GM18498 (cell line): ENCODE measurements at regions not wholly inside any gene's neighbourhood (a gene's known extent, or its start where the extent isn't known, plus 50 kb on each side); places are given as distances from the start of the nearest gene placed in this dataset.

ENCODE experiments used
- ATAC-seq: cut with Tn5 transposase; IDR thresholded peaks from one replicate; pipeline ENCODE4 v1.9.1; 2021; ENCODE audit warnings: mild to moderate bottlenecking, moderate library complexity; ENCODE audit not compliant: unreplicated experiment

DNA sequence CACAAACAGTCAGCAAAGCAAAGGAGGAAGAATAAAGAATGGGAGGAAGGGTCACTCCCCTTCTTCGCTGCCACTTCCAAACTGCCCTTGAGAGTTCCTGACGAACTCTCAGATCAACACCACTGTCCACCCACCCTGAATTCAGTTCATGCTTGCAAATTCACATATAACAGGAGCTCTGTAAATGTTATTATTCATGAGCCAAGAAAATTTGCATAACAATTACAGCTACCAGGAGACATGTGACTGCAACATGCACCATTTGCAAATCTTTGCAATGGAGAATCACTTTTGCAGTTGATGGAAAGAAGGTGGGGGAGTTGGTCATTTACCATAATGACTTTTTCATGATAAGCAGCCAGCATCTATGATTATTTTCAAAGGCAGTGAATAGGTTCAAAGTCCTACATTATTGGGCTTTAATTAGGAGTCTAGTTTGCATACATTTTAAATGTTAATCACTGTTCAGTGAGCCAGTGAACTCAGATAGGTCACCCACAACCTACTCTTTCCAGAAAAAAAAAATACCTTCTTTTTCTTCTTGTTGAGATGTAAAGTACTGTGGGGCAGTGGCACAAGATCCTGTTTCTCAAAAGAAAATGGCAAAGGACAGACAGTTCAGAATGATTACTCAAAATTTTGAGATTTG is 149.7 kb downstream of the CAAP1 start:
- ATAC-seq, result no peak

DNA sequence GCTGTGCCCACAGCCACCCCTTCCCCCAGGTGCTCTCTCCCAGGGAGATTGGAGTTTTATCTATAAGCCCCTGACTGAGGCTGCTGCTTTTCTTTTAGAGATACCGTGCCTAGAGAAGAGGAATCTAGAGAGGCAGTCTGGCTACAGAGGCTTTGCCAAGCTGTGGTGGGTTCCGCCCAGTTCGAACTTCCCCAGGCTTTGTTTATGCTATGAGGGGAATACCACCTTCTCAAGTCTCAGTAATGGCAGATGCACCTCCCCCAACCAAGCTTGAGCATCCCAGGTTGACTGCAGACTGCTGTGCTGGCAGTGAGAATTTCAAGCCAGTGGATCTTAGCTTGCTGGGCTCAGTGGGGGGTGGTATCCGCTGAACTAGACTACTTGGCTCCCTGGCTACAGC is 157.4 kb downstream of the CAAP1 start:
- ATAC-seq, result peak; percentile 52

DNA sequence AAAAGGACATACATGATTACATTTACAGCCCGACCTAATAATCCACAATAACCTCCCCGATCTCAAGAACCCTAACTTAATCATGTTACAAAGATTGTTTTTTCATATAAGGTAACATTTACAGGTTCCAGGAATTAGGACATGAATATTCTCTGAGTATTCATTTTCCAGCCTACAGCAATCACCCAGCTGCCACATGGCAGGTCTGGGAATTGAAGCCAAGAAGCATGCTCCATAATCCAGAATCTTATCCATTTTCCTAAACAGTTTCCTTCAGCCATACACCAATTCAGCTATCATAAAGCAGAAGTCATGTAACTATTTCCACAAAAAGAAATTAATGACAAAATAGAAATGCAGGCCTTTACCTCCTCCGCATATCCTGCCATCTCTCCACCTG is 163.4 kb downstream of the CAAP1 start:
- ATAC-seq, result no peak

DNA sequence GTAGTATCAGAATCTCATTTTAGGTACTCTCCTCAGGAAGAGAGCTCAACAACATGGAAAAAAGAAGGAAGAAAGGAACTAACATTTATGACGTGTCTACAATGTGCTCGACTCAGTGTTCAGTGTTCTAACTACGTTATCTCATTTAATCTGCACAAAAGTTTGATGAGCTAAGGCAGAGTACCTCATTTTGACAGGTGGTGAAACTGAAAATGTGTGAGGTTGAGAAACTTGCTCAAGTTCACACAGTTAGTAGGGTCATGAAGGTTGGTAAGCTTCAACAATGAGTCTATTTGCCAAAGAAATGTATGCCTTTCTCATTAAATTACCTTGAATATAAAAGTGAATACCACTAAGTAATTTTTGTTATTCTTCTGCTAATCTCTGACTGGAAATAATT is 165.1 kb downstream of the CAAP1 start:
- peak; percentile 93 for ATAC-seq

DNA sequence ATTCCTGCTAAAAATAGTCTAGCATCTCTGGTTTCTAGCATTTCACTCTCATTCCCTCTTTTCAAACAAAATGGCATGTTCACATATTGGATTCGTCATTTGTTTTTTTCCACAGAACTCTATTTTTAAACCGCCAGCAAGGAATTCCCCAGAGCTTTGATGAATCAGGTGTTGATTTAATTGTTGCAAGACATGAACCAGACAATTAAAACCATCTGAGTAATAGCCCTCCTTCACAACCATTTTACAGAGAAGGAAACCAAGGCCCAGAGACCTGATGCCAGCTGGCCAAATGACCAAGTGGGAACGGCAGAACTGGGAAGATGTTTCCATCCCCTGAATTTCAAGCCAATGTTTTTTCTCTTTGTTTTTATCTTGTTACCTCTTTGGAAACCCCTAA is 167.0 kb downstream of the CAAP1 start:
- no peak for ATAC-seq

DNA sequence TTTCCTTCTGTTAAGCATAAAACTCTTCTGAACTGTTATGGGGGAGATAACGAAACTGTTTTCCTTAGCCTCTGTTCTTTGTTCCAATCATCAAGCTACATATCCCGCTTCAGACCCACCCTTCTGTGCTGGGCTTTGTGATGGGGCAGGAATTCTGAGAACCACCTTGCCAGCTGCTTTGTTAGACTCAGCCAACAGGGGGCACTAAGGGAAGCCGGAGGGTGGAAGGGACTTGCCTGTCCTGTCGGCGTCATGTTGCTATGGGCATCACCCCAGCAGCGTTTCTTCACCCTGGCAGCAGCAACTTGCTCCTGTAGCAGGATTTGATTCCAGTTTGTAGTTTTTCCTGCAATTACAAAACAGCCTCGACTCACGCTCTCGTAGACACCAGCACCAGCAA is 169.1 kb downstream of the CAAP1 start:
- peak; percentile 69 for ATAC-seq

DNA sequence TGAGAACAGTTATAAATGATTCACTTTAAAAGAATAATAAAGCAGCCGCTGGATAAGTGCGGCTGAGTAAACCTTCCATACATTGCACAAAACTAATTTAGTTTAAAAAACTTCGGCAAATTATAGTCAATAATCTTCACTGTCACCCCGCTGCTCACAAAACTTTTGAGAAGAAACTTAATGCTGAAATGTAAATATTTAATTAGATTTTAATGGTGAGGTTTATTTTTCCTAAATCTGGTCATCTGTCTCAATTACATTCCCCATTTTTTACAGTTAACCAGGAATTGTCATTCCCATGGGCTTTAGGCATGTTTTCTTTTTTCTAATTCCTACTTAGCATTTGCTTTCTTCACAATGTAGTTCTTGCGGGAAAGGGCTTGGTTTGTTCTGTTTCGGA is 169.8 kb downstream of the CAAP1 start:
- ATAC-seq, result no peak

DNA sequence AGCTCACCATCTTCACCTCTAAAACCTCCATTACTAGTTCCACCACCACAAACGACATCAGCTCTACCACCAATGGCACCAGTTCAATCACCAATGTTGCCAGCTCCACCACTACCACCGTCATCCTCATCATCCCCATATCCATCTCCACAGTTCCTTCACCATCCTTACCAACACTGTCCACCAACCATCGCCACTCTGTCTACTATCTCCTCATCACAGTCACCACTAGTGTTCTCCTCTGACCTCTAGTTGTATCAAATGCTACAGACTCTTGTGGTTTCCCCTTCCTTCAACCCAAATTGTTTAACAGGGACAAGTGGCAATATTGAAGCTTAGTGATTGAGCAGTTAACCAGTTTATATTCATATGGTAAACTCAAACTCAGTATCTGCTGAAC is 182.6 kb downstream of the CAAP1 start:
- ATAC-seq, result no peak

DNA sequence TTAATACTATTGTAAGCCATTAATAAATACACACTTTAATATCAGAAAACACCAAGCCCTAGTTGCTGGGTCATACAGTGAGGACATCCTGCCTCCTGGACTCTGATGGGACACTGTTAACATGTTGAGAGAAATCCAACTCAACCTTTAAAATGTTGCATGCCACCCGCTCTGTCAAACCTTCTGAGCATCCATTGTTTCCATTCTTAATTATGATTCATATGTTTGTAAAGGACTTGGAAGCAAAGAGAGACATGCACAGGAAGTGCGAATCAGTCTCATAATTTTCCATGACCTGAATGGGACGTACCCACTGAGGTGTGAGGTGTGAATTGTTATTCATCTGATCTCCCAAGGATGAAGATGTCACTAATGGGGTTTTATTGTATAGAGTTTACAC is 186.4 kb downstream of the CAAP1 start:
- no peak for ATAC-seq

DNA sequence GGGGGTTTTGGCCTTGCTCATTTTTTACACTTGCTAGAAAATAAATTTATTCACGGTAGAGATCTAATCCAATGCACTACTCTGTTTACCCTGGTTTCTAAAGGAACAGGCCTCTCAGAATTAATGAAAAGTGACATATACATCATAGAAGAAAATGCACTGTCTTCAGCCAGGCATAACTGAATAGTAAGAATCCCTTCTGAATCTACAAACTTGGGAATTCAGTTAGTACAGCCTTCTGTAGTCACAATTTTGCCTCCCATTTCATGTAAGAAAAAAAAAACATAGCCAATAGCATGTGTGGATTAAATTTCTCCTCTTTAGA is 197.3 kb downstream of the CAAP1 start:
- ATAC-seq, result no peak

DNA sequence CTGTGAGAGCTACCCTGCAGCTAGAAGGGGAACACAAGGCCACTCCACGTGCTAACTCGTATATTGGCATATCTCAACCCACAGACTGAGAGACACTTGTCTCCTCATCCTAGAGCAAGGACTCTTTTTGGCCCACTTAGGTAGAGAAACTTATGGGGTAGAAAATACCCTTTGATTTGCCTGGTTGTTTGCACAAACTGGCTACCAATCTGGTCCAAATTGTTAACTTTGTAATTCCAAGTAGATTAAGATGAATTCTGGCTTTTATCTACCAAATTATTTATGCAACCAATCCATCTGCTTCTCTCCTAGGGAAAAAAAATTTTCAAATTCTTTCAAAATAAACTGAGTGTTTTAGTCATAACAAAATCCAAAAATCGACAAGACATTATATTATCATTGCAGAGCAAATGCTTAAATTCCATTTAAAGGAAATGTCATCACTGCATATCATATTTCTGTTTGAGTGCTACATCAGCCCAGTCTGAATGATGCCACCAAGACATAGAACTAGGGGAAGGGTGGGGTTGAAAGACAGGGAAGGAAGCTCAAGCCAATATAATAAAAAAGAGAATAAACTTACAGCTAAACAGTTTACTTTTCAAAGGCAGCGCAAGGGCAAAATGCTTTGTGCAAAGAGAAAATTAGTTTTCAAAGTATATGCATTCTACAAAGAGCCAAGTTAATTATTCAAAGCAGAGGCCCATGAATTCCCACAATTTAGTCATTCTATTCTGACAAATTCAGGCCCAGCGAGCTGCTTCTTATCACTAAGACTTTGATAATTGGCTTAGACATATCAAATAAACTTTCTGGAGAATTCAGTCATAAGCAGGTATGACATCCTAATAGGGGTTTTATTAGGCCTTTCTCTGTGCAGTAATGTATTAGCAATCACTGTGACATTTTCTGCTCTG is 198.0 kb downstream of the CAAP1 start:
- no peak for ATAC-seq

DNA sequence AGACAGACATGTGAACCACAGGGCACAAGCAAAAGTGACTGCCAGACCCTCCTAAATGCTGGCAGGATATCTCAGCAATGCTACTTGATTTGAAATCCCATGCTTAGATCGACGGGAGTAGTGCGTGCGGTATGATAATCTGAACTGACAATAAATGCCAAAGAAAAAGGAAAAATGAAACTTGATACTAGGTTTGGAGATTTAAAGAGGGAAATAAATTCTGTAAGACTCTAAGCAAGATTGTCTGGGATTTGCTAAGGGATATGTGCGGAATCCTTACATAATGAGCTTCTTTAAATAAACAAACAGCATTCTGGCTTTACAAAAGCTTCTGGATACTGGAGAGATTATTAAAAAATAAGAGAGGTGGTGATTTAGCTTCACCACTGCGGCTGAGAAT is 203.6 kb downstream of the CAAP1 start:
- no peak for ATAC-seq

DNA sequence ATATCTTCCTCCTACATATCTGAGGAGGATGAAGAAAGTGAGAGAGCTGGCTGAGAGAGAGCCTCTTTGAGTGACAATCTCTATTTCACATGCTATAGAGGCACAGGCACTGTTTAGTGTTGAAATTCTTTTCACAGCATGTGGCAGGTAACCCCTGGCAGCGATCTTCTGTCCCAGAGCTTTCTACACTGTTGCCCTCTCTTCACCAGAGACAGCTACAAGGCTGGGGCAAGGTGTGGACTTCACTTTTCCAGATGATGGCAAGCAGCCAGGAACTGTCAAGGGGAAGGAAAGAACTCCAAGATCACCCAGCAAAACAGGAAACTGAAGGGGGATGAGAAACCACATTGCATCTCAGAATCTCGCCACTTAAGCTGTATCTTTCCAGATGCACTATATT is 205.2 kb downstream of the CAAP1 start:
- no peak for ATAC-seq

DNA sequence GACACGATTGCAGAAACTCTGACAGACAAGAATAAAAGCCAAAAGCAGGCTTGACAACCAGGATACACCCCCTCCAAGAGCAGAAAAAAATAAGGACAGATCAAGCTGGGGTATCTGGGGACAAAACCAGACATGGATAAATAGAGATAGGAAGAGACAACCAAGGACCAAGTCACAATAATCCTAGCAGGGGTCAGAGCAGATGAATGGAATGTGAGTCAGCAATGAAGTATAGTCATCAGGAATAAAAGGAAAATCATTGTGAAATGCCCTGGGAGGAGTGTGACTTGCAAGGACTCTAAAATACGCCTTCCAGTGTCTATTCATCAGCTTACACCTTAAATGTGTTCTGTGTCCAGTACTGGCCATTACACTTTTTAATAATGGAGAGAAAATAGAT is 206.8 kb downstream of the CAAP1 start:
- ATAC-seq, result no peak

DNA sequence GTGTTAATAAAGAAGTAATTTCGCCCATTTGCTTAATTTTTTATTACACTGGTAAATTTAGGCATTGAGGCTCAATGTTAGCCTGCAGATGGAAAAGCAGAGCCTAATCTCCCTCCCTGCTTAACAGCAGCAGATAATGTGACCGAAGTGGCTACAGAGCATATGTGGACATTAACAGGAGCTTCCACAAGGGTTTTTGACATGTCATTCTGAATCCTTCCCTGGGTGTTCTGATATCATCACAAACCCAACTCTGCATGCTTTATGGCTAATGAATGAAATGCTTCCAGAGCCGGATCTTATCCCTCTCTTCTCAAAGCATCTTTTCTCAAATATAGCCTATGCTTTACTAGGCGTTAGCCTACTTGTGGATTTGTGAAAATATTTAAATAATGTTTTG is 208.6 kb downstream of the CAAP1 start:
- no peak for ATAC-seq

DNA sequence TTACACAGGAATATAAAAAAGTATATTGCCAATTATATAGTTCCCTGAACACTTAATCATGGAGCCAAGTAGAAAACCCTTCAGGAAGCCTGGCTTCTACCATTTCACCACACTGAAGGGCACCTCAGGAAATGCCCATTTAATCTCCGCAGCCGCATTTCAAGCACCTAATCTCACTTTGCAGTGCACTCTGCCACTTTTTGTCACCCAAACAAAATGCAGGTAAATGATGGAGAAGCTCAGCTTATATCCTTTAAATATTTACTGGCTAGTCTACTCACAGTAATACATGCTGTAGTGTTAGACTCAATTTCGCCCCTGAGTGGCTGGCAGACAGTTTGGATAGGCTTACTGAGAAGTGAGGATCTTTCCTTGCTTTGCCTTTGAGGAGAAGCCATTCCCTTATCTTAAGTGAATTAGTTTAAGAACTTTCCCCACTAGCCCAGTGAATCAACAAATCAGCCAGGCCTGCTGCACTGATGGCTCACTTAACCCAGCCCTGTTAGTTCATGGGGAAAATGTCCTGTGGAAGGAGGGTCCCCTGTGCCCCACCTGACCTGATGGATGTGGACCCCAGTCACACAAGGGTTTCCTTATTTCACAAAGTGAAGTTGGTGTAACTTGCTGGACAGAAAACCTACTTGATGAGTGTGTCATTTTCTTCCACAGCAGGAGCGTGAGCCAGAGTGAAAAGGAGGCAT is 209.7 kb downstream of the CAAP1 start:
- ATAC-seq, result no peak

DNA sequence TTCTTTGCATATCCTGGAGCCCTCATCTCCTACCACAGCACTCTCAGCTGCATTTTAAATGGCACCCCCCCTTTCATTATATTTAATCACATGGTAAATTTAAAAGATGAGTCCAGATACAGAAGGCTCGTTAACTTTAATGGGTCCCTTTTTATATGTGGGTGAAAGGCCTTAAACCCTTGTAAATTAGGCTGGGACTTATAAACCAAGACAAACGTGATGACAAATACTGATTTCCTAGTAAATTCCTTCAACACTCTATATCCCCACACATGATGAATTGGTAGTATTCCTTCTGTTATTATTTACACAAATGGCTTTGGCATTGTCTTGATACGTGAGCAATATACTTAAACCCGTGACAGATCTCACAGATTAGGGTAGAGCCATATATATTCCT is 210.6 kb downstream of the CAAP1 start:
- ATAC-seq, result no peak

DNA sequence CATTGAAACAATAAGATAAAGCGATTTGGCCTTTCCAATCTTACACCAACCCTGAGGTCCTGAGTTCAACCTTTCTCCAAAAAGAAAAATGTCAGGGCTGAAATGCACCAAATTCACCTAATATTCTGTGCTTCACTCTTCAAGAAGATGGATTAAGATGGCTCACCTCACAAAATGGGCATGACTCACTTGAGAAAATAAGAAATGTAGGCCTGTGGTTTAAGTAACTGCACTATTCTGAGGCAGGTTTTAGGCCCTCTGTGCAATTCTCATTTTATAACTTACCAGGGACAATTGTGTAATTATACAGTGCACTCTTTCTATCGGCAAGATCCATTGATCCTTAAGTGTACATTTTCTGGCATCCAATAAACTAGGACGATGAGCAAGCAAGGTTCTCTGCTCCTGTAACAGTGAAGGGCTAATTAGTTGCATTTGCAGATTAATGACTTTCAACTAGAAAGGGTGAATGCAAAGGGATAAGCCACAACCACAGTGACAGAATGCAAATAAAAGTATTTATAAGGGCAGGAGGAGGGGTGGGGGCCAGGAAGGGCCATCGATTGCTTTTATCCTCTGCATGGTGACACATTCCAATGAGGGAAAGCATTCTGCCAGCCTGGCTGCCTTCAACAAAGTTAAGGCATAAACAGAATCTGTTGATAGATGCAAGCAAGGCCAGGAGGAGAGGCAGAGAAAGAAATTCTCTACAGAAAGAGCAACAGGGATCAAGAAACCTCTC is 214.5 kb downstream of the CAAP1 start:
- no peak for ATAC-seq

DNA sequence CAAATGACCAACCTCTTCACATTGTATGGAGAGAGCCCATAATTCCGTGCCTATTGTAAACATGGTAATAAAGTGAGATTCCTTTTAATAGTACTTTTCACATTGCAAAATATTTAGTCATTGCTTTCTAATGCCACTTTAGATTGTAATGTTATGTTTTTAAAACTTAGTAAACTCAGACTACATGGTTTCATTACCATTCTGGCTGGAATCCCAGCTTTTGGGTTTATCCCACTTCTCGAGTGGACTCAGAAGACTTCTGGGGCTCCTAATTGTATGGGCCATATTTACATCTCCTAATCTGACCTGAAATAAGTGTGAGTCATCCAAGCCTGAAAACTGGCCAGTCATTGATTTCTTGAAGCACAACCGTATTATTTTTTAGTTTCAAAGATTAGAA is 217.6 kb downstream of the CAAP1 start:
- ATAC-seq, result no peak

DNA sequence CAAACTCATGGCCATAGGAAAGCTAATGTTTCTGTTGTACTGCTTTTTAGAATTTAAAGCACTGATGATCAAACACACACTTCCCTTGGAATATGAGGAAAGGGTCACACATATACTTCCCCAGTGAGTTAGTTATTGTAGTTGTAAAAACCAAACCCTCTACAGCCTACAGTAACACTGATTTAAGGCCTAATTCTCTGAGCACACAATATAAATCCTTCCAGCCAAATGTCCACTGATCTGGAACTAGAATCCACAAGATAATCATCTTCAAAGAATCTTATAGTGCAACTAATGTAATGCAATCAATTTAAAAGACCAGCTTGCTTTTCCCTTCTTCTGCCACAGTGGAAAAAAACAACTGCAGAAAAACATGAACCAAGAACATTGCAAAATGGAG is 219.3 kb downstream of the CAAP1 start:
- ATAC-seq, result no peak
